ENCODE measurements at regions not wholly inside any gene's neighbourhood (a gene's known extent, or its start where the extent isn't known, plus 50 kb on each side); places are given as distances from the start of the nearest gene placed in this dataset.

DNA sequence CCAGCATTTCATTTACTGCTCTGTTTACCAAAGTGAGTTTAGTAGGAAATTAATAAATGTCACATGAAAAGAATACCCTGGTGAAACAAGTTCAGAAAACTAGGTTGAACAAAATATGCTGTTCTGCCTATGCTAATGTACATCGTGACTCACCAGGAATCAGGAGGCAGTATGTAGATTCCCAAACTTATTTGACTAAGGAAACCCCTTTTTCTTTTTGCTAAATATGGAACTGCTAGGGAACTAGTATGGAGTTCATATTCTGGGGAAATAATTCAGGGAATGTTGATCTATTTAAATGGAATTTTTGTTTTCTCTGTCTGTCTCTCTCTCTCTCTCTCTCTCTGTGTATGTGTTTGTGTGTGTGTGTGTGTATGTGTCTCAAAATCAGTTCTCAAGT is 49.9 kb upstream of the EXOC4 start (continued):
- TF ChIP-seq, protein P1, sequence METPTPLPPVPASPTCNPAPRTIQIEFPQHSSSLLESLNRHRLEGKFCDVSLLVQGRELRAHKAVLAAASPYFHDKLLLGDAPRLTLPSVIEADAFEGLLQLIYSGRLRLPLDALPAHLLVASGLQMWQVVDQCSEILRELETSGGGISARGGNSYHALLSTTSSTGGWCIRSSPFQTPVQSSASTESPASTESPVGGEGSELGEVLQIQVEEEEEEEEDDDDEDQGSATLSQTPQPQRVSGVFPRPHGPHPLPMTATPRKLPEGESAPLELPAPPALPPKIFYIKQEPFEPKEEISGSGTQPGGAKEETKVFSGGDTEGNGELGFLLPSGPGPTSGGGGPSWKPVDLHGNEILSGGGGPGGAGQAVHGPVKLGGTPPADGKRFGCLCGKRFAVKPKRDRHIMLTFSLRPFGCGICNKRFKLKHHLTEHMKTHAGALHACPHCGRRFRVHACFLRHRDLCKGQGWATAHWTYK (CRISPR knock-in tag; IDR thresholded peaks at IDR 0.05): no peak
- no peak for TF ChIP-seq CSDE1 (IDR thresholded peaks at IDR 0.05)
- TF ChIP-seq ZNF184 (CRISPR knock-in tag; IDR thresholded peaks at IDR 0.05): no peak
- TF ChIP-seq HEY1 (CRISPR knock-in tag; IDR thresholded peaks at IDR 0.05; ENCODE audit: borderline replicate concordance): no peak
- TF ChIP-seq ZNF445 (CRISPR knock-in tag; IDR thresholded peaks at IDR 0.05; ENCODE audit: low read depth): no peak
- TF ChIP-seq NR2C2 (CRISPR knock-in tag; IDR thresholded peaks at IDR 0.05): no peak
- TF ChIP-seq NR2C2 (tag; IDR thresholded peaks at IDR 0.05): no peak
- TF ChIP-seq NFE2 (IDR thresholded peaks at IDR 0.05; ENCODE audit: low read depth): no peak
- TF ChIP-seq, protein P2, sequence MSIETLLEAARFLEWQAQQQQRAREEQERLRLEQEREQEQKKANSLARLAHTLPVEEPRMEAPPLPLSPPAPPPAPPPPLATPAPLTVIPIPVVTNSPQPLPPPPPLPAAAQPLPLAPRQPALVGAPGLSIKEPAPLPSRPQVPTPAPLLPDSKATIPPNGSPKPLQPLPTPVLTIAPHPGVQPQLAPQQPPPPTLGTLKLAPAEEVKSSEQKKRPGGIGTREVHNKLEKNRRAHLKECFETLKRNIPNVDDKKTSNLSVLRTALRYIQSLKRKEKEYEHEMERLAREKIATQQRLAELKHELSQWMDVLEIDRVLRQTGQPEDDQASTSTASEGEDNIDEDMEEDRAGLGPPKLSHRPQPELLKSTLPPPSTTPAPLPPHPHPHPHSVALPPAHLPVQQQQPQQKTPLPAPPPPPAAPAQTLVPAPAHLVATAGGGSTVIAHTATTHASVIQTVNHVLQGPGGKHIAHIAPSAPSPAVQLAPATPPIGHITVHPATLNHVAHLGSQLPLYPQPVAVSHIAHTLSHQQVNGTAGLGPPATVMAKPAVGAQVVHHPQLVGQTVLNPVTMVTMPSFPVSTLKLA (conservative IDR thresholded peaks at IDR 0.05): no peak
- TF ChIP-seq JUNB (CRISPR knock-in tag; conservative IDR thresholded peaks at IDR 0.05): no peak
- TF ChIP-seq KHSRP (IDR thresholded peaks at IDR 0.05): no peak
